HG02973 (cell line): ENCODE measurements at regions not wholly inside any gene's neighbourhood (a gene's known extent, or its start where the extent isn't known, plus 50 kb on each side); places are given as distances from the start of the nearest gene placed in this dataset.

Source experiments
- ATAC-seq: cut with Tn5 transposase; IDR thresholded peaks from one replicate; pipeline ENCODE4 v1.9.1; 2021; ENCODE audit warnings: moderate library complexity; ENCODE audit not compliant: unreplicated experiment

GRCh38 chr4:123259676-123260646 lies 136.6 kb upstream of the SPRY1 start:
- ATAC-seq, result no peak

- no peak for ATAC-seq
Observed at GRCh38 chr4:123260653-123261052, 135.9 kb upstream of the SPRY1 start.

DNA sequence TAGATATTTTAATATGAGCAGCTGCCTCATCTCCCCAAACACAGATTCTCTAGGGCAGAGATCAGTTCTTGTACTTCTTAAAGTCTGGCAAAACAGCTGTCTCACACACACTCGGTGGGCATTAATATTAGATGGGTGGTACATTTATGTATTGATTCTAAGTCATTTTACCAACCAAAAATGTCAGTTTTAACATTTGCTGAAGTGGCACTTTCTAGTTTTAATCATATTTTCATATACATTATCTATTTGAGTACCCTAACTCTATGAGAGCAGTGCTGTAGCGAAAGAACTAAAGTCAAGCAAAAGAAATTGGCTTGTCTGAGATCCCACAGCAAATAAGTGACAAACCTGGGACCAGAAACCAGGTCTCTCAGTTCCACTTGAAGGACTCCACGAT lies 134.5 kb upstream of the SPRY1 start:
- no peak for ATAC-seq

DNA sequence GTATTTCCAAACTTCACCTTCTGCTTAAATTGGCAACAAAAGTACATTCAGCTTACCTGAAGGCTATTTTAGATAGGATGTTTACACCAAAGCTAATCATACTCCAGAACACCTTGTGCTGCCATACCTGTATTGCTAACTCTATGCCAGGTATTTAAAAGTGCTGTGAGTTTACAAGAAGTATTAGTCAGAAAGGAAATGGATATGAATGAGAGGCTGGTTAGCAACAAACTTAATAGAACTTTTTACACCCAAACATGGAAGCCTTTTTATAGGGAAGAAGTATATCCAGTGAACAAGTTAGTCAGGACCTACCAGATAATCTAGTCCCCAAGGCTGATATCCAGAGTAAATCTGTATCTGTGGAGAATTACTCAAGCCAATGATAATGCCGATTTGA lies 131.2 kb upstream of the SPRY1 start:
- no peak for ATAC-seq

DNA sequence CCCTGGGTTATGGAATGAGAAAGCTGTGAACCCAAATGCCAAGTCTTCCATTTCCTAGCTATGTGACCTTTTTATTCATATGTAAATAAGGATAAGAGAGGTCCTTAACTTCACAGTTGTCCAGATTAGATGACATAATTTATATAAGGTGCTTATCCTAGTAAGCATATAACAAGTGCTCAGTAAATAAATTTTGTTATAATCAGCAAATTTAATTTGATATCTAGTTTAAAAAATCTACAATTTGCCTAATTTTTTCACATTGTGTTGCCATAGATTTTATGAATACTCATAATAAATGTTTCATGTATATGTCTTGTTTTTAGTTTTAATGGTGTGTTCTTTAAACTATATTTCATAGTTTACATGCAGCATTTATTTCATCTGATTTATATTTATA lies 130.4 kb upstream of the SPRY1 start:
- ATAC-seq, result no peak

- ATAC-seq, result no peak
Observed at GRCh38 chr4:123278755-123279154, 117.8 kb upstream of the SPRY1 start.

DNA sequence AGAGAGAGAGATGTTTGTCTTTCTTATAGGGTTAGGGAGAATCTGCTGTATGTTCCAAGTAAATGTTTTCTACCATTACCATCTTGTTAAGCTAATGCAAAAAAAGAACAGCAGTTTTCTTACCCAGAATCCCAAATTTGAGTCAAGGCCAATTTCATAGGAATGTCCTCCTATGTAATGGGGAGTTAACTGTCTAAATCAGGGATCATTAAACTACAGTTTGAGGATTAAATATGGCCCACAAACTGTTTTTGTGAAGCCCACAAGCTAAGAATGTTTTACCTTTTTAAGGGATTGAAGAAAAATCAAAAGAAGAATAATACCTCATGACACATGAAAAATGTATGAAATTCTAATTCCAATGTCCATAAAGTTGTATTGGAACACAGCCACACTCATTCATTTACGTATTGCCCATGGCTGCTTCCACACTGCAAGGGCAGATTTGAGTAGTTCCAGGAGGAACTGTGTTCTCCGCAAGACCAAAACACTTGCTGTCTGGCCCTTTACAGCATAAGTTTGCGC lies 113.2 kb upstream of the SPRY1 start:
- no peak for ATAC-seq

- ATAC-seq, result no peak
Observed at GRCh38 chr4:123284168-123284567, 112.4 kb upstream of the SPRY1 start.

- ATAC-seq, result no peak
Observed at GRCh38 chr4:123286903-123287466, 109.6 kb upstream of the SPRY1 start.

DNA sequence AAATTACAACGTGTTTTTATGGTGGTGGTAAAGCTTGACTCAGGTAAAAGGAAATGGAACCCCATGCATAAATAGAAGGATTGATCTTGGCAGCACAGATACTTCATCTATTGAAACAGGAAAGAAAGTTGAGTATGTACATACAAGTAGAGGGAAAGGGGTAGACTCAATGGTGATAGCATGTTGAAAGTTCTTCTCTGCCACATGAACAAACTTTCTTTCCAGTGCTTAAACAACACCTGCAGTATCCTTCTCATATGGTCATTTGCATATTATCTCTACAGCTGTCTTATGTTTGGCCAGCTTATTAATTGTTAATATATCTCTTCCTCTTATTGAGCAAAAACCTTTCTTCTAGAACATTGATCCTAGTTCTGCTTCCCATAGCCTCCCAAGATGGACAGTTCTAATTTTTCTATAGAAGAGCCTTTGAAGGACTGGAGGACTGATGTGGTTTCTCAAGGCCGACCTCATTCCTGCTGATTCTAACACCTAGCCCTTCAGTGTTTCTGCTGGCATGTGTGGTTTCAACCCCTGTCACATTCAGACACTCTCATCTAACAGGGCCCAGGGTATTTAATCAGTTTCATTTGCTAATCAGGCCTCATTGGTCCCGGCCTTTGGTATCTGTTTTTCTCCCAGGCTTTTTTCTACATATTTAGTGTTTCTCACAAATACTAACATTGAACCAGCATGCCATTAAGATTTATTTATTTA lies 108.1 kb upstream of the SPRY1 start:
- peak; percentile 53 for ATAC-seq

DNA sequence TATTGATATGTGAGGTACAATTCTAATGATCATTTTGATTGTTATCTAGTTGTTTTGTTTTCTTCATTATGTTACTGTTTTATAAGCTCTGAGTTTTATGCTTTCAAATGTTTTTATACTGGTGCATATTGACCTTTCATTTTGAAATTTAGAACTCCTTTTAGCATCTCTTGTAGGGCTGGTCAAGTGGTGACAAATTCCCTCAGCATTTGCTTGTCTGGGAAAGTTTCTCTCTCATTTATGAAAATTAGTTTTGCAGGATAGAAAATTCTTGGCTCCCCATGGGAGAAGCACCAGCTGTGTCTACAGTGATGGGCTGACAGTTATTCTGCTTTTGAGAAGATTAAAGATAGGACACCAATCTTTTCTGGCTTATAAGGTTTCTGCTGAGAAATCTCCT lies 105.3 kb upstream of the SPRY1 start:
- no peak for ATAC-seq

GRCh38 chr4:123297836-123298235 lies 98.8 kb upstream of the SPRY1 start:
- ATAC-seq, result no peak

DNA sequence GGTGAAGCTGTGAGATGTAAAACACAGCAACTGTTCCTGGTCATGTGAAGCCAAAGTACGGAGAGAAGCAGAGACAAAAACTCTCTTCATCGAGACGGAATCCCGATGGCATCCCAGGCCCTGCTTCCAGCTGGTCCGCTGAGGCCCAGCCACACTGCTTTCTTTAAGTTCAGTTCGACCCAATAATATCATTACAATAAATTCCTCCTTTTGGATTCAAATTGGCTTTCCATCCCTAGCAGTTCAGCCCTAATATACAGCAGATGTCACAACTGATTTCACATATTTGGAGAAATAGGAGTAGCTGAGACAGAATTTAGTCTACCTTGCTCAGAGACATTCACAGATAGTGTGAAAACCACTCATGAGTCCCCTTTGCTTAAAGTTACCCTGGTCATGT lies 98.3 kb upstream of the SPRY1 start:
- ATAC-seq, result no peak

DNA sequence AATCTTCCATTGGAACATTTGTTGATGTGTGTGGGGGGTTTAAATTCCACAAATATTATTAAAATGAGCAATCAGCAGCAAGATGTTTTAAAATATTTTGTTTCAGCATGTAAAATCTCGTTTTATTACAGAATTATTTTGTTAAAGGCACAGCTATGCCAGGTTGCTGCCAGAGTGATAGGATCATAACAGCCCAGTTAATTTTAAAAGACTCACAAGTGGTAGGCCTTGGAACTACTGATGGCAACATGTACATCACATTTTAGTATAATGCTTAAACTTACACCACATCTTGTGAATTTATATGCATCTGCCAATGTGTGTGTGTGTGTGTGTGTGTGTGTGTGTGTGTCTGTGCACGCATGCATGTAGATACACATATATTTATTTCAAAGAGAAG lies 97.8 kb upstream of the SPRY1 start:
- ATAC-seq, result no peak

DNA sequence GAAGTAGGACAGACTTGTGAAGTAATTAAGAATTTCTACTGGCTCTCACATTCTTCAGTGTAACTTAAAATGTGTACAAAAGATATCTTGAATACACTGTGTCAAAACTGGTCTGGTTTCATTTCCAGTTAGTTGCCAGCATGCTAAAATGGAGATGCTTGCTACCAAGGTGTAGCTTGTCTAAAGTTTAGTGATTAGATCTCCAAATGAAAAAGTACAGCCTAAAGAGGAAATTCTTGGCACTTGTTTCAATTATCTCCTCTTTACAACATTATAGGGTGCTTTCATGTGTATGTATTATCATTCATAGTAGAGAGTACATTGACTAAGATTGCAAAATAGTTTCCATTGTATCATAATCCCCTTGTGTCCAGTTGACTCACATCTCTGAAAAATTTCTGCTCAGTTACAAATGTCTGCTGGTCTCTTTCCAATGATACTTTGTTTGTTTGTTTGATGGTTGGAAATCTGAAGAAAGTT lies 97.3 kb upstream of the SPRY1 start:
- no peak for ATAC-seq

GRCh38 chr4:123300222-123301039 lies 96.2 kb upstream of the SPRY1 start:
- no peak for ATAC-seq

- ATAC-seq, result no peak
Observed at GRCh38 chr4:123301923-123302322, 94.7 kb upstream of the SPRY1 start.

DNA sequence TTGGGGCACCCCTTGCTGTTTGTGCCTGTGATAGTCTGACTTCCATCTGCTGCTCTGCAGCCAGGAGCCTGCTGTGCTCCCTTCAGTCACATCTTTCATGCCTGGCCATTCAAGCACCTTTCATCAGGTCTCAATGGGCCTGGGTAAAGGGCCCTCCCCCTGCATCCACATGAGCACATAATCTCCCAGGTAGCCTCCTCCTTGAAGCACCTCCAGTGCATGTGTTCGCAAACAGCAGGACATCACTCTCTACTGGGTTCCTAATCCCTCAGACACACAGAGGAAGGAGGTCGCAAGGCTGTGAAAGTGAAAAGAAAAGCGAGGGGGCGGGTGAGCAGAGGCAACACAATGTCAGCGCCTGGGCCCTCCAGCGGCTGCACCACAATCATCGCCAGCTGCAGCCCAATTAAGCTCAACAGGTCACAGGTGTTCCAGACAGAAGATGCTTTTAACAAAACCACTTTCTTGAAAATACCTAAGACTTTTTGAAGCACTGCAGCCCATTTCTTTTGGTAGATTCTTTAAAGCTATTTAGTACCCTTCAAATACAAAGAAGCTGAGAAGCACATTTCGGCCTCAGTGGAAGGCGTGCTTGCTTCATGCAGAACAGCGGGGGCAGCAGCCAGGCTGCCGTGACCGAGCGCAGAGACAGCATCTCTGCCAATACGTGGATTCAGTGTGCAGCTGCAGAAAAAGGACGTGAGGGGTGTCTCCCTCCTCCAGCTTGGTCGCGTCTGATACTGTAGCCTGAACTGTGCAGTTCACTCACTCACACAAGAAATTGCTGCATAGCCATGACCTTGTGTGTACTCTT lies 92.2 kb upstream of the SPRY1 start:
- ATAC-seq, result no peak

- no peak for ATAC-seq
Observed at GRCh38 chr4:123305736-123306135, 90.9 kb upstream of the SPRY1 start.

DNA sequence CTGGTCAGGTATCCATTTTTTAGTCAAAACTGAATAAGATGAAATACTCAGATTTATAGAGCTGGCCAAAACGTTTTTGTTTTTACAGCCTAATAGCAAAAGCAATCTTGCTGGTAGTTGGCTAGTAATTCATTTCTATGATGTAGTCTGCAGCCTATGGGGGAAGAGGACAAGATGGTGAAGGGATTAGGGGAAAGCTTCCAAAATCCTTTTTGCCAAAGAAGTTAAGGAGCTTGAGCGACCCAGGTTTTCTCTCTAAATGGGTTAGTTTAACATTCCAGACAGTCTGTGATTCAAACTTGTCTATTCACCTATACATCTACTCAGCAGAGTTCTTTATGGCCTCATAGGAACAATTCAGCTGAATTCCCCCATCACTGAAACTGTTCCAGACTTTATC lies 89.8 kb upstream of the SPRY1 start:
- ATAC-seq, result no peak
